HG02588 (cell line): ENCODE measurements at regions not wholly inside any gene's neighbourhood (a gene's known extent, or its start where the extent isn't known, plus 50 kb on each side); places are given as distances from the start of the nearest gene placed in this dataset.
A peak's percentile ranks its signal among the peaks of the same experiment; 100 is the strongest.

ENCODE experiments used
- ATAC-seq: cut with Tn5 transposase; IDR thresholded peaks from one replicate; pipeline ENCODE4 v1.9.1; 2021; ENCODE audit warnings: mild to moderate bottlenecking, moderate library complexity; ENCODE audit not compliant: unreplicated experiment

- ATAC-seq = no peak
Measured at GRCh38 chr2:42882756-42883155, 90.4 kb upstream of the HAAO start.

- no peak for ATAC-seq
Measured at GRCh38 chr2:42881732-42882131, 89.3 kb upstream of the HAAO start.

GRCh38 chr2:42880738-42881690 is 88.6 kb upstream of the HAAO start:
- ATAC-seq = no peak

GRCh38 chr2:42879913-42880737 is 87.7 kb upstream of the HAAO start:
- ATAC-seq = no peak

GRCh38 chr2:42879121-42879705 is 86.8 kb upstream of the HAAO start:
- no peak for ATAC-seq

GRCh38 chr2:42878581-42878980 is 86.2 kb upstream of the HAAO start:
- ATAC-seq = peak; percentile 81

GRCh38 chr2:42877936-42878335 is 85.6 kb upstream of the HAAO start:
- no peak for ATAC-seq

GRCh38 chr2:42877511-42877910 is 85.1 kb upstream of the HAAO start:
- ATAC-seq = no peak

- no peak for ATAC-seq
Measured at GRCh38 chr2:42876326-42876751, 84.0 kb upstream of the HAAO start.

GRCh38 chr2:42875880-42876279 is 83.5 kb upstream of the HAAO start:
- ATAC-seq = no peak

- ATAC-seq = no peak
Measured at GRCh38 chr2:42874949-42875801, 82.8 kb upstream of the HAAO start.

GRCh38 chr2:42872721-42873120 is 80.3 kb upstream of the HAAO start:
- ATAC-seq = no peak

- ATAC-seq = no peak
Measured at GRCh38 chr2:42871372-42871771, 79.0 kb upstream of the HAAO start.

GRCh38 chr2:42868874-42869273 is 76.5 kb upstream of the HAAO start:
- ATAC-seq = no peak

- ATAC-seq = no peak
Measured at GRCh38 chr2:42868096-42868495, 75.7 kb upstream of the HAAO start.

GRCh38 chr2:42867093-42868065 is 75.0 kb upstream of the HAAO start:
- ATAC-seq = no peak

GRCh38 chr2:42865884-42866881 is 73.8 kb upstream of the HAAO start:
- no peak for ATAC-seq

GRCh38 chr2:42864641-42865280 is 72.4 kb upstream of the HAAO start:
- no peak for ATAC-seq
